GM18861 (cell line): ENCODE measurements at regions not wholly inside any gene's neighbourhood (a gene's known extent, or its start where the extent isn't known, plus 50 kb on each side); places are given as distances from the start of the nearest gene placed in this dataset.
A peak's percentile ranks its signal among the peaks of the same experiment; 100 is the strongest.
"Not testable (repeated sequence)": the region's sequence is repeated elsewhere in the genome, so short reads cannot be mapped to it uniquely, and the experiment has no call there.

ENCODE experiments used
- ATAC-seq: cut with Tn5 transposase; IDR thresholded peaks from one replicate; pipeline ENCODE4 v1.9.1; 2021; ENCODE audit not compliant: unreplicated experiment

DNA sequence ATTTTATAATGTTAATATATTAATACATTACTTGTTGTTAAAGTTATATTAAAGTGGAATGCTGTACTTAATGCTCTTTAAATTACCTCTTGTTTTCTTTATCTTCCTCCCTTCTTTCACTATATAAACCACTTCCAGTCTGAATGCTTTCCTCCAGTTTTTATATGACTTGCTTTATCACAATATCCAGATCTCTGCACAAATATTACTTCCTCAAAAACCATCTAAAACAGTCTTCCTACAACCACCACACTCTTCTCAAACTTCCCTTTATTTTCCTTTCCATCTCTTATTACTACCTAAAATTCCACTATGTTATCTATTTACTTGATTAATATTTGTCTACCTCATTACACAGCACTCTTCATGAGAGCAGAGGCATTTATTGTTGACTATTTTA is 956.6 kb downstream of the LRFN5 start:
- ATAC-seq: no peak

- no peak for ATAC-seq
Observed at GRCh38 chr14:42556551-42556950, 949.9 kb downstream of the LRFN5 start.

- no peak for ATAC-seq
Observed at GRCh38 chr14:42555365-42555764, 948.7 kb downstream of the LRFN5 start.

DNA sequence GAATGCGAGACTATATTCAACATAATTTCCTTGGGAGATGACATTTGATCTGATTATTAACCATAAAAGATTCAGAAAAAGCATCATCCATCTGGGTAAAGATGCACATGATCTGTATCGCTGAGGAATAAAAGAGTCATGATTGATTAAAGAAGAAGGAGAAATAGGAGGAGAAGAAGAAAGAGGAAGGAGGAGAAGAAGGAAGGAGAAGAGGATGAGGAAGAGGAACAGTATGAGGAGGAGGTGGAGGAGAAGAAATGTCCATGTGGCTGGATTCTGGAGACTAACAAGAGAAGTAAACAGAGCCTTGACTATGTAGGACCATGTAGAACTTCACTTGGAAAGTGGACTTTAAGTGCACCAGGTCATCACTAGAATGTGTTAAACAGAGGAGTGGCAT is 947.4 kb downstream of the LRFN5 start:
- no peak for ATAC-seq

GRCh38 chr14:42550310-42550709 is 943.6 kb downstream of the LRFN5 start:
- ATAC-seq: no peak

GRCh38 chr14:42548349-42548748 is 941.7 kb downstream of the LRFN5 start:
- no peak for ATAC-seq

- no peak for ATAC-seq
Observed at GRCh38 chr14:42545636-42546035, 939.0 kb downstream of the LRFN5 start.

DNA sequence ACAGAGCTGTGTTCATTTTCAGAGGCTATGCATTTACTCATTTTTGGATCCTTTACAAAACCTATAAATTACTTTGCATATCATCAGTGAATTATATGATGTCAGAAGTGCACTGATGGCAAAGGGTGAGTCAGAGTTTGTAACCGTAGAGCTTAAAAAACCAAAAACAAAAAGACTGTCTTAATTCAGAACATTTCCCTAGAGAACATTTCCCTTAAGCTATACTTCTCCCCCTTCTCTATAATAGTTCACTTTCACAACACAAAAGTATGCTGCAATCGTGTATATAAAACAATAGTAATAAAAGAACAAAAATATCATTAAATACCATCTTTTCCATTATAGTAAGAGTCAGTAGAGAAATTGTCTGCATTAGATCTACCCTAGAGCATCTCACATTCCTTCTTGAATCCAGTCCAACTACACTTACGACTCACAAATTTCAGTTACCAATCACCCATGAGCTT is 934.9 kb downstream of the LRFN5 start:
- ATAC-seq: no peak

- no peak for ATAC-seq
Observed at GRCh38 chr14:42535397-42535796, 928.7 kb downstream of the LRFN5 start.

- no peak for ATAC-seq
Observed at GRCh38 chr14:42533476-42533875, 926.8 kb downstream of the LRFN5 start.

GRCh38 chr14:42532194-42532593 is 925.5 kb downstream of the LRFN5 start:
- no peak for ATAC-seq

GRCh38 chr14:42527141-42527540 is 920.5 kb downstream of the LRFN5 start:
- ATAC-seq: no peak

- ATAC-seq: peak; percentile 88
Observed at GRCh38 chr14:42523666-42524065, 917.0 kb downstream of the LRFN5 start.

DNA sequence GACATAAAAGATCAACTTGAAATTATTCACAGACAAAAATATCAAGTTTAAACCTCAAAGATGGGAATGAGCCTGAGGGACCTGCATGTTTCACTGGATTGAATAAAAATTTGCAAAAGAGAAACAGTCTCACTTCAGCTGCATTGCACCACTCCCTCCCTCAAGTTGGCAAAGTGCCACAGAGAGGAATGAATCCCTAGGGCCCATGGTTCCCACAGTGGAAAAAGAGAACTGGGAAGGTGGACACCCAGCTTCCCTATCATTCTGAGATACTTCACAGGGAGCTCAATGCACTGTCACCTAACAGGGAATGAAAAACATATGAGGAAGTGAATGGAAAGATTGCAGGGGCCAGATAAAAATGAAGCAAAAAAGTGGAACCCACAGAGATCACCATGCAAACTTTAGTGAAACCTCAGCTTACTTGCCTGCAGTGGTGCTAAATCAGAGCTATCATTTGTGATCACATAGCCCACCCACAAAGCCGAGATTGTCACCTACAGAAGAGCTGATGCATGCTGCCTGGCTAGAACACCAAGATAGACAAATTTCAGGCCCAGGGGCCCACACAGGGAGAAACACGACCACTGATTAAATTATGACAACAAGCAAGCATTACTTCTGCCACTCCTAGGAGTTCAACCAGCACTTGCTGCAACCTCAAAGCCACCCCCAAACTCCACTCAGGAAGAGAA is 911.3 kb downstream of the LRFN5 start:
- ATAC-seq: no peak

DNA sequence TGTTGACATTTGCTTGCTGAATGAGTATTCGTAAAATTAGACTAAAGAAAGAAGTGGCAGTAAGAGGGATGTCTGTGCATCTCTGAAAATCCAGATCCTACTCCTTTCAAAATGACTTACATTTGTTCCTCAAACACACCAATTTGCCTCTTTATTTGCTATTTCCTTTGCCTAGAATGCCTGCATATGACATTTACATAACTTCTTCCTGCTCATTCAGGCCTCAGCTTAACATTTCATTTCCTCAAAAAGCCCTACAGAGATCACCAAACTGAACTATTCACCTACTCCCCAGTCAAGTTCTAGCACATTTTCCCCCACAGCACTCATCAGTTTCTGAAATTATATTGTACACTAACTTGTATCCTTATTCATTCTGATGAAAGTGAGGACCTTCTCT is 907.2 kb downstream of the LRFN5 start:
- ATAC-seq: no peak

- no peak for ATAC-seq
Observed at GRCh38 chr14:42510071-42510470, 903.4 kb downstream of the LRFN5 start.

DNA sequence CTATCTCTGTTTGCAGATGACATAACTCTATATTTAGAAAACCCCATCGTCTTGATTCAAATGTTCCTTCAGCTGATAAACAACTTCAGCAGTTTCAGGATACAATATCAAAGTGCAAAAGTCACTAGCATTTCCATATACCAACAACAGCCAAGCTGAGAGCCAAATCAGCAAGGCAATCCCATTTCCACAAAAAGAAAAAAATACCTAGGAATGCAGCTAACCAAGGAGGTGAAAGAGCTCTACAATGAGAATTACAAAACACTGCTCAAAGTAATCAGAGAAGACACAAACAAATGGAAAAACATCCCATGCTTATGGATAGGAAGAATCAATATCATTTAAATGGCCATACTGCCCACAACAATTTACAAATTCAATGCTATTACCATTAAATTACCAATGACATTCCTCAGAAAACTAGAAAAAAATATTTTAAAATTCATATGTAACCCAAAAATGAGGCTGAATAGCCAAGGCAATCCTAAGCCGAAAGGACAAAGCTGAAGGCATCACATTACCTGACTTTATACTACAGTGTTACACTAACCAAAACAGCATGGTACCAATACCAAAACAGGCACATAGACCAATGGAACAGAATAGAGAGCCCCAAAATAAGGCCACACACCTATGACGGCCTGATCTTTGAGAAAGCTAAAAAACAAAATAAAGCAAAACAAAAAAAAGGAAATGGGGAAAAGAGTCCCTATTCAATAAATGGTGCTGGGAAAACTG is 901.7 kb downstream of the LRFN5 start:
- no peak for ATAC-seq

- ATAC-seq: no peak
Observed at GRCh38 chr14:42504433-42504832, 897.8 kb downstream of the LRFN5 start.

DNA sequence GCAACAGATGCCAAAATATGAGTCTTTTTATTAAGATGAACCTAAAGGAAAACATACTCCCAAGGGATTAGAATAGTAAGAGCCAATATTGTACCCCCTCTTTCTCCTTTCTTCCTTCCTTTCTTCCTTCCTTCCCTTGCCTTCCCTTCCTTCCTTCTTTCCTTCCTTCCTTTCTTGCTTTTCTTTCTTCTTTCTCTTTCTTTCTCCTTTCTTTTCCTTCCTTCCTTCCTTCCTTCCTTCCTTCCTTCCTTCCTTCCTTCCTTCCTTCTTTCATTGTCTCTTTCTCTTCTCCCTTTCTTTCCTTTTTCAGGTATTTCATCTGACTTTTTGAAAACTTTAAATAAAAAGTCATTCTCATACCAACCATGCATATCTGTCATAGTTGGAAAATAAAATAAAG is 892.5 kb downstream of the LRFN5 start:
- no peak for ATAC-seq

GRCh38 chr14:42490536-42490935 is 883.9 kb downstream of the LRFN5 start:
- no peak for ATAC-seq

- ATAC-seq: no peak
Observed at GRCh38 chr14:42488965-42489364, 882.3 kb downstream of the LRFN5 start.

- ATAC-seq: not testable (repeated sequence)
Observed at GRCh38 chr14:42482345-42482971, 875.8 kb downstream of the LRFN5 start.
